ENCODE measurements at regions not wholly inside any gene's neighbourhood (a gene's known extent, or its start where the extent isn't known, plus 50 kb on each side); places are given as distances from the start of the nearest gene placed in this dataset.

- Histone ChIP-seq H3K9me3 (replicated peaks in 1 of 2; ENCODE audit: control insufficient read depth in 2 of 2, insufficient read depth in 1 of 2, low read depth in 1 of 2, low read length in 2 of 2) (no peaks in the 10 kb centered on the region), H3K23ac (ENCODE audit: low read depth, low read length, poor library complexity) (no peak overlapping the region), H2BK12ac (ENCODE audit: low read length) (no peak overlapping the region), H3K4me2 (ENCODE audit: insufficient read depth, low read length, poor library complexity, severe bottlenecking) (no peak overlapping the region), H3K4me3 (ENCODE audit: low read length in 2 of 2) (no peak overlapping the region), H3K9ac (ENCODE audit: low read depth, low read length, poor library complexity) (no peak overlapping the region), H3K4ac (ENCODE audit: low read length) (no peak overlapping the region), H3K79me1 (ENCODE audit: low read depth, low read length) (no peaks in the 10 kb centered on the region), H2AFZ (ENCODE audit: low read length) (no peak overlapping the region), H3K4me1 (ENCODE audit: control insufficient read depth in 2 of 2, insufficient read depth in 1 of 2, low read depth in 1 of 2, low read length in 2 of 2) (peaks cover 4 to 5% of the 10 kb centered on the region in 2 donors), H4K91ac (ENCODE audit: low read depth, low read length, poor library complexity) (no peak overlapping the region), H3K27ac (replicated peaks; ENCODE audit: low read length) (no peak overlapping the region), H2BK120ac (ENCODE audit: low read depth, low read length) (no peak overlapping the region), H3K36me3 (replicated peaks in 1 of 2; ENCODE audit: control insufficient read depth in 2 of 2, insufficient read depth in 2 of 2, low read length in 2 of 2) (no peaks in the 10 kb centered on the region), H2BK15ac (ENCODE audit: low read length) (no peak overlapping the region), H3K14ac (ENCODE audit: low read length) (no peak overlapping the region), H4K8ac (ENCODE audit: low read depth, low read length) (no peak overlapping the region), H3K18ac (ENCODE audit: low read length) (no peak overlapping the region), H2AK5ac (ENCODE audit: low read depth, low read length) (no peak overlapping the region), H2BK5ac (ENCODE audit: low read length) (no peak overlapping the region), H3K27me3 (ENCODE audit: control insufficient read depth in 3 of 3, insufficient read depth in 3 of 3, low read depth in 1 of 3, low read length in 3 of 3) (no peaks in the 10 kb centered on the region)
- no peak for DNase-seq (ENCODE audit: low spot score)
- WGBS, 2 donors (ENCODE audit: extremely low coverage in 2 of 2, insufficient read length in 2 of 2, insufficient replicate concordance in 1 of 2) = no CpG with 5 or more reads among the region's 4 CpGs
These were observed 538.5 kb downstream of the BMP2 start for GRCh38 chr20:7305976-7306375.

DNA sequence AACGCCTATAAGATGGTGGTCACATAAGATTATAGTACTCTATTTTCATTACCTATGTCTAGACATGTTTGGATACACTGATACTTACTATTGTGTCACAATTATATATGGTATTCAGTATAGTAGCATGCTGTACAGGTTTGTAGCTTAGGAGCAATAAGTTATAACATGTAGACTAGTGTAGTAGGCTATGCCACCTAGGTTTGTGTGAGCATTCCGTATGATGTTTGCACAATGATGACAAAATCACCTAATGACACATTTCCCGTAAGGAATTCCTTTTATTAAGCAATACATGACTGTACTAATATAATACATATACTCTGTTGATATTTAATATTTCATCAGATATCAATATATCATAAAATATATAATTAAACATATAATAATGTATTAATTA, 540.7 kb downstream of the BMP2 start:
- Histone ChIP-seq H4K8ac (ENCODE audit: low read depth, low read length) (no peak overlapping the region), H3K27ac (replicated peaks; ENCODE audit: low read length) (no peak overlapping the region), H3K27me3 (ENCODE audit: control insufficient read depth in 3 of 3, insufficient read depth in 3 of 3, low read depth in 1 of 3, low read length in 3 of 3) (no peaks in the 10 kb centered on the region), H3K36me3 (replicated peaks in 1 of 2; ENCODE audit: control insufficient read depth in 2 of 2, insufficient read depth in 2 of 2, low read length in 2 of 2) (no peaks in the 10 kb centered on the region), H3K4me2 (ENCODE audit: insufficient read depth, low read length, poor library complexity, severe bottlenecking) (no peak overlapping the region), H3K14ac (ENCODE audit: low read length) (no peak overlapping the region), H2BK5ac (ENCODE audit: low read length) (no peak overlapping the region), H3K79me1 (ENCODE audit: low read depth, low read length) (no peaks in the 10 kb centered on the region), H3K4me1 (ENCODE audit: control insufficient read depth in 2 of 2, insufficient read depth in 1 of 2, low read depth in 1 of 2, low read length in 2 of 2) (peaks cover 0 to 1% of the 10 kb centered on the region in 2 donors), H4K91ac (ENCODE audit: low read depth, low read length, poor library complexity) (no peak overlapping the region), H3K9me3 (replicated peaks in 1 of 2; ENCODE audit: control insufficient read depth in 2 of 2, insufficient read depth in 1 of 2, low read depth in 1 of 2, low read length in 2 of 2) (no peaks in the 10 kb centered on the region), H3K4me3 (ENCODE audit: low read length in 2 of 2) (no peak overlapping the region), H2BK15ac (ENCODE audit: low read length) (no peak overlapping the region), H2BK12ac (ENCODE audit: low read length) (no peak overlapping the region), H2BK120ac (ENCODE audit: low read depth, low read length) (no peak overlapping the region), H2AK5ac (ENCODE audit: low read depth, low read length) (no peak overlapping the region), H2AFZ (ENCODE audit: low read length) (no peak overlapping the region), H3K4ac (ENCODE audit: low read length) (no peak overlapping the region), H3K23ac (ENCODE audit: low read depth, low read length, poor library complexity) (no peak overlapping the region), H3K9ac (ENCODE audit: low read depth, low read length, poor library complexity) (no peak overlapping the region), H3K18ac (ENCODE audit: low read length) (no peak overlapping the region)
- no peak for DNase-seq (ENCODE audit: low spot score)
- no CpG with 5 or more reads among the region's 3 CpGs for WGBS, 2 donors (ENCODE audit: extremely low coverage in 2 of 2, insufficient read length in 2 of 2, insufficient replicate concordance in 1 of 2)

- no peak overlapping the region for H2AFZ ChIP-seq (ENCODE audit: low read length)
- no peak overlapping the region for H3K4ac ChIP-seq (ENCODE audit: low read length)
- H2BK120ac ChIP-seq (ENCODE audit: low read depth, low read length) = no peak overlapping the region
- H3K79me1 ChIP-seq (ENCODE audit: low read depth, low read length) = no peaks in the 10 kb centered on the region
- H3K27ac ChIP-seq (replicated peaks; ENCODE audit: low read length) = no peak overlapping the region
- H3K9ac ChIP-seq (ENCODE audit: low read depth, low read length, poor library complexity) = no peak overlapping the region
- no peak overlapping the region for H3K4me3 ChIP-seq (ENCODE audit: low read length in 2 of 2)
- H3K36me3 ChIP-seq (replicated peaks in 1 of 2; ENCODE audit: control insufficient read depth in 2 of 2, insufficient read depth in 2 of 2, low read length in 2 of 2) = no peaks in the 10 kb centered on the region
- H3K18ac ChIP-seq (ENCODE audit: low read length) = no peak overlapping the region
- DNase-seq (ENCODE audit: low spot score) = no peak
- no peak overlapping the region for H2BK15ac ChIP-seq (ENCODE audit: low read length)
- no peak overlapping the region for H3K14ac ChIP-seq (ENCODE audit: low read length)
- no peak overlapping the region for H3K4me2 ChIP-seq (ENCODE audit: insufficient read depth, low read length, poor library complexity, severe bottlenecking)
- H2AK5ac ChIP-seq (ENCODE audit: low read depth, low read length) = no peak overlapping the region
- H2BK5ac ChIP-seq (ENCODE audit: low read length) = no peak overlapping the region
- H4K8ac ChIP-seq (ENCODE audit: low read depth, low read length) = no peak overlapping the region
- H3K27me3 ChIP-seq (ENCODE audit: control insufficient read depth in 3 of 3, insufficient read depth in 3 of 3, low read depth in 1 of 3, low read length in 3 of 3) = no peaks in the 10 kb centered on the region
- no peaks in the 10 kb centered on the region for H3K9me3 ChIP-seq (replicated peaks in 1 of 2; ENCODE audit: control insufficient read depth in 2 of 2, insufficient read depth in 1 of 2, low read depth in 1 of 2, low read length in 2 of 2)
- WGBS, 2 donors (ENCODE audit: extremely low coverage in 2 of 2, insufficient read length in 2 of 2, insufficient replicate concordance in 1 of 2) = no CpG with 5 or more reads among the region's 2 CpGs
- H3K23ac ChIP-seq (ENCODE audit: low read depth, low read length, poor library complexity) = no peak overlapping the region
- no peak overlapping the region for H4K91ac ChIP-seq (ENCODE audit: low read depth, low read length, poor library complexity)
- no peak overlapping the region for H2BK12ac ChIP-seq (ENCODE audit: low read length)
- no peaks in the 10 kb centered on the region for H3K4me1 ChIP-seq (ENCODE audit: control insufficient read depth in 2 of 2, insufficient read depth in 1 of 2, low read depth in 1 of 2, low read length in 2 of 2)
These were observed 545.6 kb downstream of the BMP2 start for GRCh38 chr20:7313047-7313446.

GRCh38 chr20:7323957-7324356, 556.5 kb downstream of the BMP2 start:
- no peak overlapping the region for H2BK5ac ChIP-seq (ENCODE audit: low read length)
- no peak overlapping the region for H4K8ac ChIP-seq (ENCODE audit: low read depth, low read length)
- no peaks in the 10 kb centered on the region for H3K9me3 ChIP-seq (replicated peaks in 1 of 2; ENCODE audit: control insufficient read depth in 2 of 2, insufficient read depth in 1 of 2, low read depth in 1 of 2, low read length in 2 of 2)
- no peak overlapping the region for H3K4me2 ChIP-seq (ENCODE audit: insufficient read depth, low read length, poor library complexity, severe bottlenecking)
- H3K4me1 ChIP-seq (ENCODE audit: control insufficient read depth in 2 of 2, insufficient read depth in 1 of 2, low read depth in 1 of 2, low read length in 2 of 2) = no peaks in the 10 kb centered on the region
- H3K4me3 ChIP-seq (ENCODE audit: low read length in 2 of 2) = no peak overlapping the region
- no peak overlapping the region for H2BK15ac ChIP-seq (ENCODE audit: low read length)
- H3K4ac ChIP-seq (ENCODE audit: low read length) = no peak overlapping the region
- no peak overlapping the region for H4K91ac ChIP-seq (ENCODE audit: low read depth, low read length, poor library complexity)
- no peaks in the 10 kb centered on the region for H3K79me1 ChIP-seq (ENCODE audit: low read depth, low read length)
- no peaks in the 10 kb centered on the region for H3K27me3 ChIP-seq (ENCODE audit: control insufficient read depth in 3 of 3, insufficient read depth in 3 of 3, low read depth in 1 of 3, low read length in 3 of 3)
- H3K36me3 ChIP-seq (replicated peaks in 1 of 2; ENCODE audit: control insufficient read depth in 2 of 2, insufficient read depth in 2 of 2, low read length in 2 of 2) = no peaks in the 10 kb centered on the region
- DNase-seq (ENCODE audit: low spot score) = no peak
- H3K18ac ChIP-seq (ENCODE audit: low read length) = peak overlapping the region; percentile 65
- H2BK120ac ChIP-seq (ENCODE audit: low read depth, low read length) = no peak overlapping the region
- no CpG with 5 or more reads among the region's 5 CpGs for WGBS, 2 donors (ENCODE audit: extremely low coverage in 2 of 2, insufficient read length in 2 of 2, insufficient replicate concordance in 1 of 2)
- no peak overlapping the region for H3K27ac ChIP-seq (replicated peaks; ENCODE audit: low read length)
- H3K23ac ChIP-seq (ENCODE audit: low read depth, low read length, poor library complexity) = no peak overlapping the region
- no peak overlapping the region for H2BK12ac ChIP-seq (ENCODE audit: low read length)
- H2AFZ ChIP-seq (ENCODE audit: low read length) = no peak overlapping the region
- H3K9ac ChIP-seq (ENCODE audit: low read depth, low read length, poor library complexity) = no peak overlapping the region
- H3K14ac ChIP-seq (ENCODE audit: low read length) = no peak overlapping the region
- no peak overlapping the region for H2AK5ac ChIP-seq (ENCODE audit: low read depth, low read length)

Data from neuronal stem cell (in vitro differentiated cells).